ENCODE measurements at regions not wholly inside any gene's neighbourhood (a gene's known extent, or its start where the extent isn't known, plus 50 kb on each side); places are given as distances from the start of the nearest gene placed in this dataset.
"Not testable (repeated sequence)": the region's sequence is repeated elsewhere in the genome, so short reads cannot be mapped to it uniquely, and the experiment has no call there.

DNA sequence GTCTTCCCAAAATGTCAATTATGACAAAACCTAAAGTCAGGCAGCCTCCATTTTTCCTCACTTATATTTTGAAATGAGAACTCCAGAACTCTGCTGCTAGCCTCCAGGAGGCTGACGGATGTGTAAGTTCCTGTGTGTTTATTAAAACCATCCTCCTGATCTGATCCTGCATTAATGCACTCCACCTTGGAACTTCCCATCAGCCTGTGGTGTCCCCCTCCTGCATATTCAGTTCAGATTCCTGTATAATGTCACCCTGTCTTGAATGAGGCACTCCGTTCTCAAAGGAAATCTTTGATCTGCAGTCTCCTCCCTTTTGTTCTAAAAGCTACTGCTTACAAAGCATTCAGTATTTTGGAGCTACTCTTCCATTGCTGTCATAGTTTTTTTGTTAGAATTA, 318.2 kb upstream of the ONECUT1 start:
- in situ Hi-C loops (cut with HindIII; ENCODE audit: low pct_unique_long_range_greater_than_20kb, low sequenced_read_pairs), result no loop called here

DNA sequence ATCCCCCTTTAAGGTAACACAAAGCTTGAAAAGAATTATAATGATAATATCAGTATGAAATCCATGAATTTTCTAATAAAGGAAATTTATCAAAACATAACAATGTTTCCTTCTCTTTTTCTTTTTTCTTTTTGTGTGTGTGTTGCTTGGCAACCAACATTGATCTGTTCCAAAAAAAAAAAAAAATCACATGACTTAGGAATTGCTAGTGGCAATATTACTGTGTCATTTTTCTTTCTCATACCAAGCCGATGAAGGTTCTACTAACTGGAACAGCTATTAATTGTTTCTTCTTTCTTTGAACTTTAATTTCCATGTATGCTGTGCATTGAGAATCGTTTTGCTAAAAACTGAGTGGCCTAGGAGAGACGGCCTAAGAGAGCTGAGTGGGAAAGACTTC, 317.7 kb upstream of the ONECUT1 start:
- no peak for DNase-seq (ENCODE audit: low read depth)
- in situ Hi-C loops (cut with HindIII; ENCODE audit: low pct_unique_long_range_greater_than_20kb, low sequenced_read_pairs), result no loop called here

More for the DNA sequence above, 318.2 kb upstream of the ONECUT1 start:
- no peak for DNase-seq (ENCODE audit: low read depth)

DNA sequence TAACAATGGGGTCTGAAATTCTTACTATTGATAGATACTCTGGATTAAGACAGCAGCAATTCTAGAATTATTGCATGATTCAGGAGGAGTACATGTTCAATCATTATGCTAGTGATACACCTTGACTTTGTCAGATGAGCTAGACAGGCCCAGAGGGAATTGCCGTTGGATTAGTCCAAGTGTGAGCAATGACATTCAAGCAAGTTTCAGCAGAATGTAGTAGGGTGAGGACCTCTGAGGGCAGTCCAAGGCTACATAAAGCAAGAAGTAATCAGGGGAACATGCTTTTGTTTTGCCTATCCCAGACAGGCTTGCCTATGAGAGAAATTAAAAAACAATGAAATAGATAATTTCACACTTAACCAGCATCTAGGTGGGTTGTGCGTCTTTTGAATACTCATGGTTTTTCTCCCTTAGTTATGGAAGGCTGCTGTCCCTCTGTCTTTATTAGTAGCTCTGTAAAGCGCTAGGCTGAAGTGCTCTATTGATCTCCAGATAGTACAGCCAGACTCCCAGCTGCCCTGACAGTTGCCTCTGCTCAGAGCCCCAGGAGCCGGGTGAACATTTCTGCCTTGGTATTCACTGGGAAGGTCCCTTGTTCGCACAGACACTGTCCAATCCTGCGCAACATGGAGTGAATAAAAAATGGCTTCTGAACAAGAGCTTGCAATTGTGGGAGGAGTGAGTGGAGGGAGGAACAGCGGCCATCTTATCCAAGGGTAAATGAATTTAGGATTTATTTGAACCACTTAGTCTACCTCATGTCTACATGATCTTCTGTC, 316.6 kb upstream of the ONECUT1 start:
- in situ Hi-C loops (cut with HindIII; ENCODE audit: low pct_unique_long_range_greater_than_20kb, low sequenced_read_pairs), result no loop called here
- no peak for DNase-seq (ENCODE audit: low read depth)

DNA sequence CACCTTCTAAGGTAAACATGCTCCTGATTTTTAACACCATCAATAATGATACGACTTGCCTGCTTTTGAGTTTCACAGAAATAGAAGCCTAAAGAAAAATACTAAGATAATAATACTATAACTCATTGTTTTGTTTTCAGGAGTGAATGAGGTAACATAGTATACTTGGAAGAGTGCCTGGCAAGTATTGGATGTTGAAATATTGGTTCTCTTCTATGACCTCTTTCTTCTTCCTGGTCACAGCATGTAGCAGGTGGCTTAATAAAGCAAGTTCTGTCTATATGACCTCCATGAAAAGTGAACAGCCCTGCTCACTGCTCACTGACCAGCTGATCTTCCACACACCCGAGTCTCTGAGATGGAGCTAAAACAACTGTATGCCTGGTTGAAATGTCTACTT, 312.3 kb upstream of the ONECUT1 start:
- in situ Hi-C loops (cut with HindIII; ENCODE audit: low pct_unique_long_range_greater_than_20kb, low sequenced_read_pairs), result no loop called here
- no peak for DNase-seq (ENCODE audit: low read depth)

DNA sequence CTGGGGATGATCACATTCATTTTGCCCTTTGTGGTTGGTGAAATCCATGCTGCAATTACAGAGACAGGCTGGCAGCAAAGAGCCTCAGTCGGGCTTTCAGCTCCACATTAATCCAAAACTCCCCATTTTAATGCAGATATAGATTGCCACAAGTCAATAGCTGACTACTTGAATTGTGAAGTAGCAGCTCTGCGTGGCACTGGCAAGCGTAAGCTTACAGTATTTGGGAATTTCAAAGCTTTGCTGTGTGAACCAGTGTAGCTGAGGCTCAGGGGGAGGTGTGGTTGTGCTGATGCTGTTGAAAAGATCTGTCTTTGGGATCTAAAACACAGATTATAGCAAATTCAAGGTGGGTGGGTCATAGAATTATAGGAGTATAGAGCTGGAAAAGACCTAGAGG, 290.3 kb upstream of the ONECUT1 start:
- no peak for DNase-seq (ENCODE audit: low read depth)
- in situ Hi-C loops (cut with HindIII; ENCODE audit: low pct_unique_long_range_greater_than_20kb, low sequenced_read_pairs), result no loop called here

DNA sequence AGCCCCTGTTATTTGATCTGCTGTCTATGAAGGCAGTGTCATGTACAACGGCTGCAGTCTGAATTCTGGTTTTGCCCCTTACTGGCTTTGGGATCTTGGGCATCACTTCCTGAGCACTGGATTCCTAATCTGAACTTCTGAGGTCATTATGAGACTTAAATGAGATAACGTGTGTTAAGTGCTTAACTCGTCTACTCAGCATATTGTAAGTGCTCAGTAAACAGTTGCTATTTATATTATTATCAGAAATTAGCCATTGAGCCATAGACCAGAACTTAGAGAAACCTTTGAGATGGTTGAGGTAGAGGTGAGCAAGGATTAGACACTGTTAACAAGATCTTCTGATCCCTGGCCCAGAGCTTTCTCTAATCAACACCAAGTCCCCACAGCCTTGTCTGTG, 284.1 kb upstream of the ONECUT1 start:
- in situ Hi-C loops (cut with HindIII; ENCODE audit: low pct_unique_long_range_greater_than_20kb, low sequenced_read_pairs), result no loop called here
- no peak for DNase-seq (ENCODE audit: low read depth)

DNA sequence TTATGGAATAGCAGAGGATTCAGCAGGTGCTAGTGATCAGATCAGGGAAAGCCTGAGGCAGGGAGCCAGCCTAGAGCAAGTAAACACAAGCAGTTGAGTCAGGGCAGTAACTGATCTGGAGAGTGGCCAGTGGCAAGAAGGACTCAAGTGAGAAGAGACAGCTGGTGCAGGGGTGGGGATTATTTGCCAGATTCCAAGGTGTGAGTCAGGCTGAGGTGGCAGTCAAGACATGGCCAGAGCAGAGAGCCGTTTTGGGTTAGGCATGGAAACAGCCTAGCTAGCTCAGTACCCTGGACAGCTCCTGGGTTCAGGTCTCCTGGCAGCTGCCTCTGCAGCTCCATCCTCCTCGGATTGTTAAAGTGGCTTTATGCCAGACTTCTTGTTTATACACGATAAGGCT, 281.9 kb upstream of the ONECUT1 start:
- in situ Hi-C loops (cut with HindIII; ENCODE audit: low pct_unique_long_range_greater_than_20kb, low sequenced_read_pairs), result no loop called here
- peak; percentile 94 for DNase-seq (ENCODE audit: low read depth)

DNA sequence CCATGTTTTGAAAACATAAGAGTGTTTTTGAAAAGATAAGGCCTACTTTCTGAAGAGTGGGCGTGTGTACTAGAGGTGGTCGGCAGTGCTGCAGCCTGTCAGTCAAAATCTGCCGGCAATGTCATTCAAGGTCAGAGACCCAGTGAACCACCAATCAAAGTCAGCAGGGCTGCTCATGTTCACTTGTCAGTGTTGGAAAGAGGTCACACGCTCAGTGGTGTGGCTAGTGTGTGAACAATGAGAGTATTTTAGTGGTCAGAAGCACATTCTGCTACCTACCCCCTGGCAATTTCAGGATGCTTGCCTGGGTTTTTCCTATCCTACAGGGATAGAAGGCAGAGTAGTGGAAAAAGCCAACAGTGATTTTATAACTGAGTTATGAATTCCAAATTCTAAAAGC, 278.5 kb upstream of the ONECUT1 start:
- in situ Hi-C loops (cut with HindIII; ENCODE audit: low pct_unique_long_range_greater_than_20kb, low sequenced_read_pairs), result no loop called here
- no peak for DNase-seq (ENCODE audit: low read depth)

DNA sequence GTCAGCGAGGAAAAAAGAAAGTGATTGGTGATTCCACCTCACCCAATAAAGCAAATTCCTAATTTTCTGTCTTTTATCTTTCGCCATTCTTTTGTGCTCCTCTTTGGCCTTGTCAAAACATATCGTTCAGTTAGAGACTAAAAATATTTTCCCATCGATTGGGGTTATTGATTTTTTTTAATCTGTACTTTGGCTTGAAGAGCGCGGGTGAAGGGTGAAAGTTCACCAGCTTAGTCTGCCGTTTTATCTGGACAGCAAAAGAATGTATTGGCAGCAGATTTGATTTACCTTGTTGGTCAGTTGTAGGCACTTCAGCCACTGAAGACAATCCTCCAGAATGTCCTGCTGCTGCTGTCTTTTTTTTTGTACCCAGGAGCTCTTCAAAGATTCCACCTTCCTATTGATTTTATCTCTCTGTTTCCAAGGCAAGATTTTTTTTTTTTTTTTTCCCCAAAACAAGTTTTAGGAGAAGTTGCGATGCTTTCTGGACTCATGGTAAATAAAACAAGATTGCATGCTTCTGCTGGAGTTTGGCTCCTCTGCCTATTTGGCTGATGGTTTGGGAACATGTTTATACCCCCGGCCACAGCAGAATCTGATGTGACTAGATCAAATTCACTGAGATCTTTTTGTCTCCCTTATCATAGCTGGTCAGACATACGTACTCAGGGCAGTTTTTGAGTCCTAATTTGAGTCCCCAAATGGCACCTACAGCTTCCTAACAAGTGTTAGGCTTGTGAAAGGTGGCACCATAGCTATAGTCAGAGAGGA, 269.3 kb upstream of the ONECUT1 start:
- in situ Hi-C loops (cut with HindIII; ENCODE audit: low pct_unique_long_range_greater_than_20kb, low sequenced_read_pairs), result no loop called here
- no peak for DNase-seq (ENCODE audit: low read depth)

DNA sequence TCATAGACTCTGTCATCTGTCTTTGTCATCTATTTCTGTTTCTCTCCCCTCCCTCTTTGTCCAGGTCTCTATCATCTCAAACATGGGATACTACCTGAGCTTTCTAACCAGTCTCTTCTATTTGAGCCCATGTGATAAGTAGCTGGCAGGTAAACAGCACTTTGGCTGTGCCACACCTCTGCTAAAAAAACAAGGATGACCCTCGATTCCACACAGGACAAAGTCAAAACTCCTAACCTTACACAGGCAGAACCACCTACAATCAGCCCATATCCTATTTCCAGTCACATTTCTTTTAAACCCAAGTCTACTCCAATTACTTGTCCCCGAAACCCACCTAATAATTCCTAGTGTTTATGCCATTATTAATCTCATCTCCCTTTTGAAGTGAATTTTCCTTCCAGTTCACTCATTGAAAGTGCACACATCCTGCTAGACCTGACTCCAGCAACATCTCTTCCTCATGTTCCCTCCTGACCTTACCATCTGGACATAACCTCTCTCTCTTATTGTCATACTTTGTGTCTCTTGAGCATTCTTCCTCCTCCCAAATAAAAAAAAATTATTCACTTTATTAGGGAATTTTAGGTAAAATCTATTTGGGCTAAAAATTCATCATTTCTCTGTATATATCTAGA, 256.1 kb upstream of the ONECUT1 start:
- no peak for DNase-seq (ENCODE audit: low read depth)
- in situ Hi-C loops (cut with HindIII; ENCODE audit: low pct_unique_long_range_greater_than_20kb, low sequenced_read_pairs), result no loop called here

DNA sequence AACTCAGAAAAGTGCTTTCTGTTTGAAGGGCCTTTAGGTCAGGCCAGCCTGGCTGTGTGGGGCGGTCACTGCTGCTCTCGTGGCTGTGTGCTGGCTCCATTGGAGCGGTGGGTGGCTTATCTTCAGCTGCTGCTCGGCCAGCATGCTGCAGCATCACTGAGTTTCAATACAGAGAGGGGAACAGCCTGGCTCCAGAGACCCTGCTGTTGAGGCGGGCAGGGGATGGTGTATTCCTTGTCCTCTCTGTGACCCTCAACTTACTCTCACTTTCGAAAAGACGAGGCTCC, 248.5 kb upstream of the ONECUT1 start:
- in situ Hi-C loops (cut with HindIII; ENCODE audit: low pct_unique_long_range_greater_than_20kb, low sequenced_read_pairs), result no loop called here
- DNase-seq (ENCODE audit: low read depth), result no peak

DNA sequence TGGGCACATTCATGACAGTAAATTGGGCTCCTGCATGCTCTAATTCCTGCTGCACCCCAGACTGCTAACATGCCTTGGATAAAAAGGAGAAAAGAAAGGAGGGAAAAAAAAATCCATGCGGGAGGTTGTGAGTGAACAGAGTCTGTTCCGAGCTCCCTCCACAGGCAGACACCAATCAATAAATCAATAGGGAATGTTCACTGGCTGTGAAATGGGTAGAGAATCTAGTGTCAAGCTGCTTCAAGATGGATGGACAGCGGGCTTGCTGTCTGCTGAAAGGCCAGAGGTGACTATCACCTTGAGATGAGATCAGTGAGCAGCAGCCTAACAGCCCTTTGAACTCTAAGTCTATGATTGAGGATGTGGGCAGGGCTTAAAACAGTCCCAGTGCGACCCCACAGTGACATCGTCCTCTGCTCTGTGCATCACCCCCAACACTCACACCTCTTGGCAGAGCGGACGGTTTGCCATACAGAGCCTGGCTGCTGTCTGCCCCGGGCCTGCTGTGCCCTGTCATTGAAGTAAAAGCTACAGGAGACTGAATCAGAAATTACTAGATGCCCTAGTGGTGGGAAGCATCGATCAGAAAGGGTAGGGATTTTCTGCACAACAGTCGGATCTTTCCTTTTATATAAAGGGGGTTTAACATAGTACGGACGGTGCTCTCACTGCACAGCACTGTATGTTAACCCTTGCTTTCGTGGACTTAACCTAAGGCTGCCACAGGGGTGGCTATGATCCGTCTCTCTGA, 247.9 kb upstream of the ONECUT1 start:
- in situ Hi-C loops (cut with HindIII; ENCODE audit: low pct_unique_long_range_greater_than_20kb, low sequenced_read_pairs), result no loop called here

DNA sequence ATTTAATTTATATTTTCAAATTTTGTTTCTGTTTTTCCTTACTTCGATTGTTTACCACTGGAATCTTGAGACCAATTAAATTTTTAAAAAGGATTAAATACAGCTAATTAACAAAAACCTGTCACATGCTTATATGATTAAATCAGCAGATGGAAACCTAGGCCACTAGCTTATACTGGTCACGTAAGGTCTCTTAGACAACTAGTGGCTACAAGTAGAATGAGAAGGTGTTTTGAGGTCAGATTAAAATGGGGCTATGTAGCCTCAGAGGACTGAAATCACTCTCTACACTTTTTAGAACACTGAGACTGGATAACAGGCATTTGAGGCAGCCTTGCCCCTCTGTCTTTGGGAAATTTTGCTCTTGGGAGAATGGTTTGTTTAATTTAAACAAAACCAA, 246.5 kb upstream of the ONECUT1 start:
- in situ Hi-C loops (cut with HindIII; ENCODE audit: low pct_unique_long_range_greater_than_20kb, low sequenced_read_pairs), result no loop called here

More for the DNA sequence above, 247.9 kb upstream of the ONECUT1 start:
- no peak for DNase-seq (ENCODE audit: low read depth)

DNA sequence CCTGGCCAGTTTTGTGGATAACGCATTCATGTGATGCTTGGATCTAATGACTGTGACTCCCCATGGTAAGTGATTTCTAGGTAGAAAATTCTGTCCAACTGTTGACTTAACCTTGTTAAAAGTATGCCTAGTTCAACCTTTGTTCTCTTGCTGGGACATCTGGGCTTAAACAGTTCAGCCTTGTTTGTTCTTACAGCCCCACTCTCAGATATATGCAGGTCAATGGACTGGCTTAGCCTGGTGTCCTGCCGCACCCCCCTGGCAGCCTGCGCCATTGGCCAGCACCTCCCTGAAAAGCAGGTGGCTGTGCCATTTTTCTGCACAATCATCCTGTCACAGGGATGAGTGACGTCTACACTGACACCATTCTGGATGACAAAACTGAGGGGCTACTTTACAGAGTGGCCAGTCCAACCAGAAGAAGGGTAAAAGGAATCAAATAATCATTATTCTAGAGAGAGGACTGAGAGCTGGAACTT, 244.7 kb upstream of the ONECUT1 start:
- in situ Hi-C loops (cut with HindIII; ENCODE audit: low pct_unique_long_range_greater_than_20kb, low sequenced_read_pairs), result no loop called here
- no peak for DNase-seq (ENCODE audit: low read depth)

More for the DNA sequence above, 246.5 kb upstream of the ONECUT1 start:
- DNase-seq (ENCODE audit: low read depth), result no peak

DNA sequence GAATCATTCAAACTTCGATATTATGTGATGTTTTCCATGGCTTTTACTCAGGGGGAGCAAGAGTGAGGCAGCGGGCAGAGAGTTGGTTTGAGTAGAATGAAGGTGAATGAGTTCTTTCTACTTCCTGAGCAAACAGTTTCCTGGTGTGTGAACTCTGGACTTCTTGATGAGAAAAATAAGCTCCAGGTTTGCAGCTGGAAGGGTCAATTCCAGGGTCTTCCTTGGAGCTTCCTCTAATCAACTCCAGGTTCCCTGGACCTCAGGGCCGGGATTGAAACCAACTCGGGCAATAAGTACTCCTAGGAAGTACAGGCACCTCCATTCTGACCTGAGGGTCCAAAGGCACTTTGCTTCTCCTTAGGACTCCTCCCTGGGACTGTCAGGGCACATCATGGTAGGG, 243.6 kb upstream of the ONECUT1 start:
- in situ Hi-C loops (cut with HindIII; ENCODE audit: low pct_unique_long_range_greater_than_20kb, low sequenced_read_pairs), result no loop called here

DNA sequence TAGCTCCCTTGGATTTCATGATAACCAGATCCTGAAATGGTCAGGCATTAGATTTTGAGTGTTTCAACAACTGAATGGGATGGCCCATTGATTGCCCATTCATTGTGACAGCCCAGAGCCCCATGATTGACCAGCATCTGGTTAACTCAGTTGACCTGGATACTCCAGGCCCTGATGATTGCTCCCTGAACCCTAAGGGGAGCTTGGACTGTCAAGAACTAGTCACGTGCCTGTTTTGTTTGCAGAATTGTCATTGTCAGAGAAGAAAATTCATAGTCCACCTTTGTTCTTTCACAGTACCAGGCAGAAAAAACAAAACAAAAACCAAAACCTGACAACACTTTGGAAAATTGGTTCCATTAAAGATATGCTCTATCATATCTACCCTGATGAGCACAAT, 241.3 kb upstream of the ONECUT1 start:
- in situ Hi-C loops (cut with HindIII; ENCODE audit: low pct_unique_long_range_greater_than_20kb, low sequenced_read_pairs), result no loop called here
- DNase-seq (ENCODE audit: low read depth), result no peak

More for the DNA sequence above, 243.6 kb upstream of the ONECUT1 start:
- no peak for DNase-seq (ENCODE audit: low read depth)

DNA sequence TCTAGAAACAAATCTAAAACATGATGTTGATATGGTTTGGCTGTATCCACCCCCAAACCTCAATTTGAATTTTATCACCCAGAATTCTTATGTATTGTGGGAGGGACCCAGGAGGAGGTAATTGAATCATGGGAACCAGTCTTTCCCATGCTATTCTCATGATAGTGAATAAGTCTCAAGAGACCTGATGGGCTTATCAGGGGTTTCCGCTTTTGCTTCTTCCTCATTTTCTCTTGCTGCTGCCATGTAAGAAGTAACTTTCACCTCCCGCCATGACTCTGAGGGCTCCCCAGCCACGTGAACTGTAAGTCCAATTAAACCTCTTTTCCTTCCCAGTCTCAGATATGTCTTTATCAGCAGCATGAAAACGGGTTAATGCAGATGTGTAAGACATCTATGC, 232.7 kb upstream of the ONECUT1 start:
- no peak for DNase-seq (ENCODE audit: low read depth)
- in situ Hi-C loops (cut with HindIII; ENCODE audit: low pct_unique_long_range_greater_than_20kb, low sequenced_read_pairs), result no loop called here

DNA sequence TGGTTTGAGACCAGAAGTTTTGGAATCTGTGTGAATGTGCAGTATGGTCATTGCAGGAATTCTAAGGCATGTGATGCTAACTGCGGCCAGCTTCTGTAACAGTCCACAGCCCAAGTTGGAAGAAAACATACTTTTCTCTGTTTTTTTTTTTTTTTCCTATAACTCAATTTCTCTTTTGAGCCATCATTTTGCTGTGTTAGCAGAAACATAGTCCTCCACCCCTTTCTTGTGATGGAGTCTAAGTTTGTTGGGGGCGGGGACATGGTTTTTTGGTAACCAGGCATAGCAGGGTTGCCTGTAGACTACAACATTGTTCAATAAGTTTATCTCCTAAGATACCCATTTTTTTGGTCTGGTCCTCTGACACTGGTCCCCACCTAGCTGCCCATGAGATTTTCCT, 223.2 kb upstream of the ONECUT1 start:
- DNase-seq (ENCODE audit: low read depth), result no peak
- in situ Hi-C loops (cut with HindIII; ENCODE audit: low pct_unique_long_range_greater_than_20kb, low sequenced_read_pairs), result no loop called here

DNA sequence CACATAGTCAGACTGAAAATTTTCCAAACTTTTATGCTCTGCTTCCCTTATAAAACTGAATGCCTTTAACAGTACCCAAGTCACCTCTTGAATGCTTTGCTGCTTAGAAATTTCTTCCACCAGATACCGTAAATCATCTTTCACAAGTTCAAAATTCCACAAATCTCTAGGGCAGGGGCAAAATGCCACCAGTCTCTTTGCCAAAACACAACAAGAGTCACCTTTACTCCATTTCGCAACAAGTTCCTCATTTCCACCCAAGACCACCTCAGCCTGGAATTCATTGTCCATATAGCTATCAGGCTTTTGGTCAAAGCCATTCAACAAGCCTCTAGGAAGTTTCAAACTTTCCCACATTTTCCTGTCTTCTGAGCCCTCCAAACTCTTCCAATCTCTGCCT, 221.6 kb upstream of the ONECUT1 start:
- DNase-seq (ENCODE audit: low read depth); in situ Hi-C loops (cut with HindIII; ENCODE audit: low pct_unique_long_range_greater_than_20kb, low sequenced_read_pairs): not testable (repeated sequence)
